Vagina (tissue), 2 donors: ENCODE measurements at regions not wholly inside any gene's neighbourhood (a gene's known extent, or its start where the extent isn't known, plus 50 kb on each side); places are given as distances from the start of the nearest gene placed in this dataset.

Experiments used
- POLR2A ChIP-seq, 2 donors: fragments of 450-650 bp; IDR thresholded peaks; one replicate each; pipeline ENCODE4 v1.6.1; 2017; ENCODE audit warnings: antibody characterized with exemption in 2 of 2, mild to moderate bottlenecking in 2 of 2, moderate library complexity in 2 of 2
- POLR2AphosphoS5 ChIP-seq, 2 donors: sonication (generic); formaldehyde crosslinking; IDR thresholded peaks; one replicate each; pipeline ENCODE4 v1.9.0; 2017; ENCODE audit warnings: antibody characterized with exemption in 2 of 2, mild to moderate bottlenecking in 2 of 2, low read depth in 1 of 2; ENCODE audit not compliant: insufficient read depth in 1 of 2

DNA sequence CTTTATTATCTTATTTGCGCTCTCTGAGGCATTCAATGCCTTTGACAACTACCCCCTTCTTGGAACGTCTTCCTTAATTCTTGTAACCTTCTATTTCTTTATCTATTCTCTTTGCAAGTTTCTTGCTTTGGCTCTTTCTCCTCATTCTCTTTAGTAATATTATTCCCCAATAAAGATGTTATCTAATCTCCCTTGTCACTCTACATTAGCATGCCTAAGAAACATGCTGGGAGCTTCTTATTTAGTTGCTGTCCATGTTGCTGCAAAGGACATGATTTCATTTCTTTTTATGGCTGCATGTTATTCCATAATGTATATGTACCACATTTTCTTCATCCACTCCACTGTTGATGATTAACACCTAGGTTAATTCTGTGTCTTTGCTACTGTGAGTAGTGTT is 113.7 kb downstream of the RDH14 start:
- TF ChIP-seq POLR2A (IDR thresholded peaks at IDR 0.05) (no peak), POLR2AphosphoS5 (IDR thresholded peaks at IDR 0.05; ENCODE audit: insufficient read depth in 1 of 2, low read depth in 1 of 2) (no peak)
